Cerebellar nuclear complex (tissue), 1 donor: ENCODE measurements at regions not wholly inside any gene's neighbourhood (a gene's known extent, or its start where the extent isn't known, plus 50 kb on each side); places are given as distances from the start of the nearest gene placed in this dataset.

Experiments used
- DNase-seq, 2 experiments: peaks; one replicate each; lab custom pipeline; 2025; lab: John Stamatoyannopoulos, UW

DNA sequence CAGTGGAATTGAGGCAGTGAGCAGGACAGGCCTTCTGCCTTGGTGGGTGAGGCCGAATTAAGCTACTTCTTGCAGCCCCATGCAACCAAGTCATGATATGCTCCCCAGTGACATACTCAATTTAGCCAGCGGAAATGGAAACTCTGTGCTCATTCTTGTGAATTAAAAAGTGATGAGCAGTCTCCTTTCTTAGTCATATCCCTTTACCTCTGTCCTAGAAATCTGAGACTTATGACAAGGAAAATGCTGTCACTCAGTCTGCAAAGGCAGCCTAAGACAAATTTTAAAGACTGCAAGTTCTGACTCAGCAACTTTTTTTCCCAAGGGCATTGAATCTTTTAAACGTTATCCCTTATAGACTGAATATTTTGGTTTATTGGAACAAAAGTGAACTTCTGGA, 218.2 kb downstream of the SH3BP4 start:
- DNase-seq: no peak

DNA sequence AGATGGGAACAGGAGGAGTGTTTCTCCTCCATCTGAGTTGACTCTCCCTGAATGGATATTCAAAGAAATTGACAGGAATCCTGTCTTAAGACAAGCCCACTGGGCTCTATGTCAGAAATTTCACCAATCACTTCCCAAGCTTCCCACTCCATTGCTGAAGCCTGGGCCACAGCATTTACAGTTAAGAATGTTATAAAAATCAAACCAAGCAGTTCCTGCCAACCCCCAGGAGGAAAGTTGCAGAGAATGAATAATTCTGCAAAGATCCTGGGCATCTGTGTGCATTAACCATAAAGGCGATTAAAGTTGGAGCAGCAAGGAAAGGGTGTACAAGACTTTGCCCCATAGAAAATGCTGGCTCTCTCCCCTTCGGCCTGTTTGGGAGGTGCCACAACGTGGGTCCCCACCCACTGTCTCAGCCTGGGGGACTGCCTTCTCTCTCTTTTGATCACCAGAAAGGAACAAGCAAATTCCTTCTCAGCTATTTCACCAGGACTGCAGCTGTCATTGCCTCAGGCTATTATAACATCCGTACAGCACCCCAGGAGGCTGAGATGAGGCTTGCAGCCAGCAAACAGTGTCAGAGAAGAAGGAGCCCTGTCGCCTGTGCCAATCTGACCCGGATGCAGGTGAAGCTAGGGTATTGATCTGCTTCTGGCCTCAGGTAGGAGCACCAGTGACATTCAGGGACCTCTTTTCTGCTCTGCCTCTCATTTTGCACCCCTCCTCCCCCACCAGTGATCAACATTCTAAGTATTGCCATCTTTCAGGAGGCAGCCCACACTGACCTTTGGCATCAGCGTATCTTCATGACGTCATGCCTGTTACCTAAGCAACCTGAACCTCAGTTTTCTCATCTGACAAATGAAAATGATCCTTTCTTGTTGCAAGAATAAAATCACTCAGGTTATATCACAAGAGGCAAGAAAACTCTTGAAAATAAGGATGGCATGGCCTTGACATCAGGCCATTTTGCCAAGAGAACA, 219.0 kb downstream of the SH3BP4 start:
- no peak for DNase-seq

DNA sequence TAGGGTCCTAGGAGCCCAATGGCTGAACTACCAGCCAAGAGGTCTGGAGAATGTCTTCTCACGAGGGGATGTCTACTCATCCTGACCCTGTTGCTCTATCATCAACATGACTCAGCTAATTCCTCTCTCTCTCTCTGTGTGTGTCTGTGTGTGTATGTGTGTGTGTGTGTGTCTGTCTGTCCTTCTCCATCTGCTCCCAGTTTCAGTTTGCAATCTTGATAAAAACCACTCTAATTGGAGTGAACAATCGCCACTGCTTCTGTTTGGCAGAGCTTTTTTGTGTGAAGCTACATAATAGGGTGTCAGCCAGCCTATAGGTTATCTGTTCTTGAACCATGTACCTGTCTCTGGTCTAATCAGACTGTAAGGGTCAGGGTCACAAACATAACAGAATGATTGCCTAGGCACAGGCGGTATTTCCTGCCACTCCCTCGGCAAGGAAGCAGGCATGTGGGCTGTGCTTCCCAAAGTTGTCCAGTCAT, 219.8 kb downstream of the SH3BP4 start:
- no peak for DNase-seq

DNA sequence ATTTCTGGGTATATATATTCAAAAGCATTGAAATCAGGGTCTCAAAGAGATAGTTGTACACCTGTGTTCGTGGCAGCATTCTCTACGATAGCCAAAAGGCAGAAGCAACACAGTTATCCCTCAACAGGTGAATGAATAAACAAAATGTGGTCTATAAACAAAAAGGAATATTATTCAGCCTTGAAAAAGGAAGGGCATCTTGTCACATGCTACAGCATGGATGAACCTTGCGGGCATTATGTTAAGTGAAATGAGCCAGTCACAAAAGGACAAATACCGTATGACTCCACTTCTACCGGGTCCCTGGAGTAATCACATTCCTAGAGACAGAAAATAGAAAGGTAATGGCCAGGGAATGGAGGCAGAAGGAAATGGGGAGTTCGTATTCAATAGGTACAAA, 228.8 kb downstream of the SH3BP4 start:
- no peak for DNase-seq

DNA sequence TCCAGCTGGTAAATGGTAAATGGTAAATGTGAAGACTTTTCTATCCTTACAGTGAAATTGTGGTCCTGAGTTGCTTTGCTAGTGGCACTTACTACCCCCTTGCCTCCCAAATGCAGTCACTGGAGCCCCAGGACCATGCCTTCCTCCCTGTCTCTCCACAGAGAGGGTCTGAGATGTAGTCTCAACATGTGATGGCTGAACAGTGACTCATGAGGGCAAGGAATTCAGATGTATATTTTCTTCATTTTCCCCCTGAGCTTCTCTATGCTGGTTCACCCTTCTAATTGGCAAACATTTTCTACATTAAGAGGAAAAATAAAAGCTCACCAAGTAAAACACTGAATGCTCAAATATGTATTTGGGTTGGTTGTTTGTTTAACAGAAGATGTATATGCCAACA, 232.0 kb downstream of the SH3BP4 start:
- DNase-seq: no peak

DNA sequence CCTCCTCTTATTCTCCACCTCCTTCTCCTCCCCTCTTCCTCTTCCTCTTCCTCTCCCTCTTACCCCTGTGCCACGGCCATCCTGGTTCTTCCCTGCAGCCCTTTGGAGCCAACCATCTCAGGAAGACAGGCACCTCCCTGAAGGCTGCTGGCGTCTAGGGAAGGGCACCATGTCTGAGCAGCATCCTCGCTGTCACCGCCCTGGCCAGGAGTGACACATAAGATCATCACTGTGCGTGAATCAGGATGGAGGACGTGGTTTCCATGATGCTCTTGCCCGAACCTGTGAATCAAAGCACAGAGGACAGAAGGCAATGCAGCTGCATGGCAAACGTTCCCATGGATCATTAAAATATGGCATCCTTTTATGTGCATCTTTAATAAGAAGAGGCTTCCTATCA, 236.0 kb downstream of the SH3BP4 start:
- no peak for DNase-seq

DNA sequence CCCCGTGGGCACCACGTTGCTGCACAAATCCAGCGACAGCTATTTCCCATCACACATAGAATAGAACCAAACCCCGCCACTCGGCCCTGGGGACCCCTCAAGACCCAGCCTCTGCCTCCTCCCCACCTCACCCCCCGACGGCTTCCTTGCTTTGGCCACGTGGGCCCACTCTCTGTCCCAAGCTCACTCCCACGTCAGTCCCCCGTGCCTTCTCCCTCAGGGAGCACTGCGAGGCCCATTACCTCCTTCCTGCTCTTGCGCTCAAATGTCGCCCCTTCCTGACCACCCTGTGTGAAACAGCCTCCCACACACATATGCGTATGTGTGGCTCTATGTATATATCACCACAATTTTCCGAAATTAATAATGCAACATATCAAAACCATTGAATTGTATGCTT, 239.7 kb downstream of the SH3BP4 start:
- no peak for DNase-seq

DNA sequence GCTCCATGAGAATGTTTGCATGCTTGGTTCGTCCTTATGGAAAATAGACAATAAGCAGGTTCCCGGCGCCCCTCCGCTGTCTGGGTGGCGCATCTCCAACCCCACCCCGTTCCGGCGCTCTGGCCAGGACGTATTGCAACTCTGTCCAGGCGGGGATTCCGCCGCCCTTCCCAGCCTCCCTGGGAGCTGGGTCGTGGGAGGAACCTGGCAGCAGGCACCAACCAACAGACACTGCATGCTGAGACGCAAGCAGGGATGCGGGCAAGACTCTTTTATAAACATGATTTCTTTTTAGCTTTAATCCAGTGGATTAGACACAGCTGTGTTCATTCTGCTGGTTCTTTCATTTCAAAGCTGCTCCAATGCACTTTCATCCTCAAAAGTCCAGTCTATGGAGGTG, 240.2 kb downstream of the SH3BP4 start:
- DNase-seq: no peak

DNA sequence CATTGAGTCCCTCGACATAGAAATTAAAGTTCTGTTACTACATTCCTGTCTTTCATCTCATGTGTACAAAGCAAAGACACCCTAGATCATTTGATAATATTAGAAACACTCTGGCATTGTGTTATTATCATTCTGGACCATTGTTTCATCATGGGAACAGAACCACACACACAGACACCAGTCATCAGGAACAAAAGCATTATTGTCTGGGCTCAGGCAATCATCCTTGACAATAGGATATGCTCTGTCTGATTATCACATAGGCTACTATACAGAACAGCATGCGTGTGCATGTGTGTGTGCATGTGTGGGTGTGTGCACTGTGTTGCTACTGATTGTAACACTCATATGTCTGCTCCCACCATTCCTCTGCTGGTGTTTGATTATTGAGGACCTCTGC, 242.5 kb downstream of the SH3BP4 start:
- no peak for DNase-seq

DNA sequence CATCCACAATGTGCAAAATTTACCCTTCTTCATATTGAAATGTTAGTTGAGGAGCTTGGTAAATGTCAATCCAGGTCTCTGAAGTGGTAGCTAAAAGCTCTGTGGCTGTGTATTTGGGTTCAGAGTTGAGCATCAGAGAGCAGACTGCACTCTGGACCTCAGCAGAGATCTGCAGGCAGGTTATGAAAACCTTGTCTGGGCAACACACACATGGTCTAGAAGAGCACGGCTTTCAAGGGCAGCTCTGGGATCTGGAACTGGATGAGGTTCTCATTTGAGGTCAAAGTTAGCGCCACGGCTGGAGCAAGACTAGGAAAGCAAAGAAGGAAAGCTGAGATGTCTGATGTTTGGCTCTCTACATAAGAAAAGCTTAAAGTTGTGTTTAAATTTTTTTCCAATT, 243.0 kb downstream of the SH3BP4 start:
- DNase-seq: no peak

DNA sequence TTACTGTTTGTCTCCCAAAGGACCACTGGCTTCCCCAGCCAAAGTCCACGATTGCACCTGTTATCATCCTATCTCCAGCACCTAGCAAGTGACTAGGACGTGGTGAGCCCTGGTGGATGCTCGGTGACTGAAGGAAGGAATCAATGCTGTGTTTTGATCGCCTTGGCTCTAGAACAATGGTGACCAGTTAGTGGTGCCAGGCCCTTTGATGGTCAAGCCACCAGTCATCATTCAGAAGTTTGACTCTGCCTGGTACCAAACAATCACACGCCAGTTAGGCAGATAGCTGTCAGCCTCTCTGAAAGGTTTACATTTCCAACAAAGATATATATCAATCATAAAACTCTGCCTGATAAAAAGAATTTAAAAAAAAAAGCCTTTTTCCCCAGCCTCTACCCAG, 244.1 kb downstream of the SH3BP4 start:
- DNase-seq: no peak

DNA sequence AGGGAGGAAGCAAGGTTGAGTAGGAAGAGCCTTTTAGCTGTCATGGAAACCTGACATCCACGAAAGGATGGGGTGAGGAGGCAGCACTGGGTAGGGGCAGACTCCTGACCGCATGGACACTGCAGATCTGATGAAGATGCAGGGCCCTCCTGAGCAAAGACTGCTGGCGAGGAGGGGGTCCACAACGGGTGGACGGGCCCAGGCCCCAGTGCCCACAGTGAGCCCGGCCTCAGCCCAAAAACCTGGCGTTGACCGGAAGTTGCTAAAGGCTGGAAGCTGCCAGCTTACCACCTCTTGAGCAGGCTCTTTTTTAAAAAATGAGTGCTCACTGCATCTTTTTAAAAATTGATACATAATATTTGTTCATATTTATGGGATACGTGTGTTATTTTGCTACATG, 247.3 kb downstream of the SH3BP4 start:
- DNase-seq: no peak

DNA sequence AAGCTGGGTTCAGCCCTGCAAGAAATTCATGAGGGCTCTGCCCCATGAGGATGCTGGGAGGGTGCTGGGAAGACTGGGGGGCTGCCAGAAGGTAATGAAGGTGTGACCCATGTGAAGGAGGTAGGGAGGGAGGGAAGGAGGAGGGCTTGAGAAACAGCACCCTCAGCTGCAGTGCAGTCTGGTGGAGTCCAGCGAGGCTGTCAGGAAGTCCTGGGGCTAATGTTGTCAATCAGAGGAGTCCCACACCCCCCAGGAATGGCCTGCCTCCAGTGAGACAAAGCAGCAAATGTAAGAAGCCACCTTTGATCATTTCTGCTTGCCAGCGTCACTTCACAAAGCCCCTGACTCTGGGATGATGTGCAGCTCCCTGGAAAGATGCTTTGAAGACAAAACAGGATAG, 248.4 kb downstream of the SH3BP4 start:
- DNase-seq: no peak

DNA sequence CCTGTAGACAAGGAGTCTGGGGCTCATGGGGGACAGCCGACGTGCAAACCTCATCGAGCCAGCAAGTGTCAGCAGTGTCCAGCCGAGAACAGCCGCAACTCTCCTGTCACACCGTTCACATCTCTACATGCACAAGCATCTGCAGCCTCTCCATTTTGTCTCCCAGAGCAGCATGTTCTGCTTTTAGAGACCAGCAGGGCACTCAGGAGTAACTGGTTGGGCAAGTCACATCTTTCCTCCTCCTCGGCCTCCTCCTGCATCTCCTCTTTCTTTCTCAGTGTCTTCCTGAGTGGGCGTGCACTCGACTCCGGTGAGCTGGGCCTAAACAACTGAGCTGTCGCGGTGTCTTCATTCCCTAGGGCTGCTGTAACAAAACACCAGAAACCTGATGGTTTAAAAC, 249.9 kb downstream of the SH3BP4 start:
- no peak for DNase-seq

DNA sequence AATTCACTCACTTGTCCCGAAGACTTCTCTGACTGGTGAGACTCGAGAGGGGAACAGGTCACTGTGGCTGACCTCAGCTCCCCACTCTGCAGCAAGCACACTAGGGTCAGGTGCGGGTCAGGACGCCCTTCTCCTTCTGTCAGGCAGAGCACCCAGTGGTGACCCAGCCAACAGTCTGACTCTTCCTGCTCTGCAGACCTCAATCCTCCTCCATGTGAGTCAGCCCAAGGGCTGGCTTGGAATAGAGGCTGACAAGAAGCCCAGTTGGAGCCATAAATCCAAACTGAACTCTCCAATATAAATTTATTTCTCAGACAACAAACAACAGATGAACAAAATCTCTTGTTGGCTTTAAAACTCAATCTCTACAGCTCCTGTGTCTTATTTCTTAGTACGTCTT, 253.1 kb downstream of the SH3BP4 start:
- no peak for DNase-seq

DNA sequence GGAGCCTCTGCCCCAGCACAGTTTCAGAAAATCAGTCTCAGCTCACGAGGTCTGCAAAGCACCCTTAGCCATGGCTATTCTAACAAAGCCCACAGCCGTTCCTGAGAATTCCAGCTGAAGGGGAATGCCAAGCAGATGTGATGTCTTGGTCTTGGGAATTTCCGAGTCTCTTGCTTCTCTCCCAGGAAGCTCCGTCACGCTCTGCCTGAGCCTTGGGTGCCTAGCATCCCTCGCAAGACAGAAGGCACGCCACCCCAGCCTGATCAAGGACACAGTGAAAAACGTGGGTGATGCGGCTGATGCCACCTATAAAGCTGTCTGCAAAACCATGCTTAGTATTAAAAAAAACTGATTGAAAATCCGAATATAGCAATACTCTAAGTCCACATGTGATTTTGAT, 254.6 kb downstream of the SH3BP4 start:
- DNase-seq: no peak

DNA sequence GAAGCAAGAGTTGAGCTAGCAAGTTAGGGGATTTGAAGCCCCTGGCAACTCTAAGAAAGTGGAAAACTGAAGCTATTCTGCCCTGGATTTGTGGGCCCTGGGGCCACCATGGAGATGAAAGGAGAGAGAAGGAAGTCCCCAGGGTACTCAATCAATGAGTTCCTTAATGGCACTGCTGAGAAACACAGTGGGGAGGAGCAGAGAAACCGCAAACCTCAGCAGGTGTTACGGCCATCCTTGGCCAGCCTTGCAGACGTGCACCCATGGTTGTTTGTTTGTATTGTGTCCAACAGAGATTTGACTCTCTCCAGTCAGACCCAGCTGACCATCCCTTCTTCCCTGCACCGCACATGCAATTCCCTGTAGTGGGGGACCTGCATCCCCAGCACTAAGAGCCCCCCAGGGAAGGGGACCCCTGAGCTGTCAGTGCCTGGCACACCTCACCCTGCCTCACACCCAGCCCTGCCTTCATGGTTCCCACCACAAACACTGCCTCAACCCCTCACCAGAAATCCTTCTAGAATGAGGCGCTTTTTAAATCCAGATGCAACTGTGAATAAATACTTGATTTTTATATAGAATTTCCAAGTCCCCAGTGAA, 255.3 kb downstream of the SH3BP4 start:
- no peak for DNase-seq

DNA sequence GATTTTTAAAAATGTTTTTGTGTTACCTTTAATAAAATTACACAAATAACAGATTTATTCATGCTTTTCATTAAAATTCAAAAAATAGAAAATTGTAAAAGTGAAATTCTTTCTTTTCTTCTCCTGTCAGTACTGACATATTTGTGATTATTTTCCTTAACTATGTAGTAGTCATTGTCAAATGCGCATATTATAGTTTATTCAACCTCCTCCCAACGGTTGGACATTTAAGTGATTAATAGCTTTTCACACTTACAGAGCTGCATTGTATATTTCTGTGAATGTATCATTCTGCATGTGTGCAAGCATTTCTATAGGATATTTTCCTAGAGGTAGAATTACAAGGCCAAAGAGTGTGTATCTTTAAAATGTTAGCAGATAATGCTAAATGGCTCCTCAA, 259.2 kb downstream of the SH3BP4 start:
- no peak for DNase-seq

DNA sequence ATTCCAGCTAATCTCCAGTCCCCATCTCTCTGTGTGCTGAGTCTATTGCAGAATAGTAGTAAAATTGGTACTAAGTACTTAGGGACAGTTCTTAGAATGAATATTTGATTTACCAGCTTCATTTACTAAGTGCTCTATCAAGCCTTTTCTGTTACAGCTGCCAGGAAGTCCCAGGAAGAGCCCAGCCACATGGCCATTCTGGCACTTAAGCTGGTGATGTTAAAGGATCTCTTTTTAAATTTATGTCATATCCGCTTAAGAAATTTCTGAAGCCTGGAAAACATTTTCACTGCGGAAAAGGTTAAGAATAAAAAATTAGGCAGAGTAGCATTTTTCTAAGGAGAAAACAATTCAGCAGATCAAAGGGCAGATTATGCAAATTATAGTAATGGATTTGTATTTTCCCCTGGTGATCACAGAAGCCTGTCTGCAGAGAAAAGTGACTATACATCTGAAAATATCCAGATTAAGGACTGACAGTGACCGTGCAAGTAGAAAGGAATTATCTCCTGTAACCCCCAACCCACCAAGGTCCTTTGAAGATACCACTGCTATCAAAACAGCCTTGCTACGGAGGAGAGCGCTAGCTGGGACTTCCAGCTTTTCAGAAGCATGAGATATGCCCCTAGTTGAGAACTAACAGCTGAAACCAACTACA, 260.8 kb downstream of the SH3BP4 start:
- DNase-seq: no peak

DNA sequence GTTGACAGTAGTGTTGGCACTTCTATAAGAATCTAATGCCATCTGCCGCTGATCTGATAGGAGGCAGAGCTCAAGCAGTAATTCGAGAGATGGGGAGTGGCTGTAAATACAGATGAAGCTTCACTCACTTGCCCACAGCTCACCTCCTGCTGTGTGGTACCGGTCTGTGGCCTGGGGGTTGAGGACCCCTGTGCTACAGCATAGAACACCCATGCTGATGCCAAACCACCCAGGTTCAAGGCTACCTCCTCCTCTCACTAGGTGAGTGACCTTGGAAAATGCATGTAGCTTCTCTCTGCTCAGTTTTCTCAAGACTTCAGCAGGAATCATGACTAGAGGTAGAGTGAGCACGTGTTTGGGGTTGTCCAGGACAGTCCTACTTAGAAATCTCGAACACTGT, 263.4 kb downstream of the SH3BP4 start:
- DNase-seq: no peak

DNA sequence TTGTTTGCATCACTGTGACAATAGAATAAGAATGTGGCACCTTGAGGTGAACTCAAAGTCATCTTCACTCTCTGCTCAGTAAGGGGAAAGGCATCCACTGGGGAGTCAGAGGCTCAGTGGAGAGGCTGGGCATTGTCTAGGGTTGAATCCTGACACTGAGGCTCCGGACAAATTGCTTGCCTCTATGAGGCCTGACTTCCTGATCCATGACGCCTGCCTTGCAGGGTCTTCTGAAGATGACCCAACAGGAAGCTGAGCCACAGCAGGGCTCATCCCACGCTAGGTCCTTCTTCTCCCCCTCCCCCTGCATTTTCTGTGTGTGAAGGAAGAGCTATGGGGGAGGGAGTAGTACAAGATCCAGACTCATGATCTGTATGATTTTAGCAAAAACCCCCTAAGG, 265.1 kb downstream of the SH3BP4 start:
- no peak for DNase-seq

DNA sequence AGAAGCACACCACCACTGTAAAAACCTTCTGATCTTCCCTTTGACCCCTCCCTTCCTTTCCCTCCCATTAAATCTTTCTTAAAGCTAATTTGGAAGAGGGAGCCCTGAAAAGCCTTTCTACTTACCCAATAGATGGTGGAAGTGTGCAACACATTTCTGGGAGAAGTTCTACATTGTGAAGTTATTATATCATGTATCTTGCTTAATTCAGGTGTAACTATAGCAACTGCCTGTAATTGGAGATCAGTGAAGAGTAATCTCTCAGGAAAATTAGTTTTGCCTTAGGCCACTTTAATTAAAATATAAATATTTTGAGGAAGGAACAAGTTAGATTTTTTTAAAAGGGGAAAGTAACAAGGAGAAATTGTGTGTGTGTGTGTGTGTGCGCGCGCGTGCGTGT, 266.0 kb downstream of the SH3BP4 start:
- DNase-seq: no peak

DNA sequence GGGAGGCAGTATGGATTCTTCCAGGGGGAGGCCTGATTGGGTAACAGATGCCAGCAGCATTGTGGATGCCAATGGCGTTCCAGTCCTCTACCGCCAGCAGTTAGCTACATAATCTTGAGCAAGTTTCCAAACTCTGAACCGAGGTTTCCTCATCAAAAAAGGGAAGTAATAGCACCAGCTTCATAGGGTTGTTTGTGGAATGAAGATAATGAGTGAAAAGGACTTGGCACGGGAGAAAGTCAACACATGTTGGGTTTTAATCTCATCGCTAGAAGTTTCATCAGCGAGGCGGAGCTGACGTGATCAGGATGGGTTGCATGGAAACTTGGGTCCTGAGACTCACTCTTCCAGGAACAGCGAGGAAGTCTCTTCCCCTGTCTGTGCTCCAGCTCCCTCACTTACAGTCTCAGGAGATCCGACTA, 266.7 kb downstream of the SH3BP4 start:
- no peak for DNase-seq
